Effector memory CD4-positive, alpha-beta T cell (primary cell): ENCODE measurements at regions not wholly inside any gene's neighbourhood (a gene's known extent, or its start where the extent isn't known, plus 50 kb on each side); places are given as distances from the start of the nearest gene placed in this dataset.
A peak's percentile ranks its signal among the peaks of the same experiment; 100 is the strongest.

ENCODE experiments used
- DNase-seq, 3 donors: peaks; one replicate each; pipeline ENCODE4 v3.0.0-alpha.2; 2020
- H3K27ac ChIP-seq: 2 replicates; pipeline ENCODE4 v1.7.0; 2013; ENCODE audit warnings: mild to moderate bottlenecking, low read length, moderate library complexity; ENCODE audit not compliant: insufficient read depth, poor library complexity, severe bottlenecking
- H3K27me3 ChIP-seq: replicated peaks from 2 replicates; pipeline ENCODE4 v1.7.0; 2013; ENCODE audit warnings: mild to moderate bottlenecking, low read length; ENCODE audit not compliant: insufficient read depth, control insufficient read depth, poor library complexity, severe bottlenecking
- H3K36me3 ChIP-seq: 2 replicates; pipeline ENCODE4 v1.7.0; 2013; ENCODE audit warnings: mild to moderate bottlenecking, low read length, moderate library complexity; ENCODE audit not compliant: control insufficient read depth, insufficient read depth
- H3K4me1 ChIP-seq: 2 replicates; pipeline ENCODE4 v1.7.0; 2013; ENCODE audit warnings: low read length, mild to moderate bottlenecking; ENCODE audit not compliant: control insufficient read depth, insufficient read depth, poor library complexity, severe bottlenecking
- H3K4me3 ChIP-seq: 2 replicates; pipeline ENCODE4 v1.7.0; 2013; ENCODE audit warnings: low read length, low read depth, mild to moderate bottlenecking; ENCODE audit not compliant: insufficient read depth, poor library complexity, severe bottlenecking
- H3K9me3 ChIP-seq: 2 replicates; pipeline ENCODE4 v1.7.0; 2013; ENCODE audit warnings: mild to moderate bottlenecking, low read length, moderate library complexity; ENCODE audit not compliant: control insufficient read depth

DNA sequence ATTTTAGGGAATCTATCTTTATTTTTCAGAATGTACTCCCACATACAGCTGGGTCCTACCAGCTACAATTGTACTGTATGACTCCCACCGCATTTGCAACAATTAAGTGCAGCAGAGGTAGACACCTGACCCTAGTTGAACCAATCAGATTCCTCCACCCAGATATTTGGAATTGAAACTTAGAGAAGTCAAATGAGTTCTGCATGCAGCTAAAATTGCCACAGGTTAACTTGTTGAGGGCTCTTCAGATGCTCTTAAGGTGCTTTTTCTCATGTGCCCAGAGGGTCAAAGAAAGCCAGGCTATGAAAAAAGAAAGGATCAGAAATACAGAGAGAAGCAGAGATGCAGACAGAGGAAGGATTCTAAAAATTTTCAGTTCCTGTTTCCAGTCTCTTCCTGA, 68.0 kb upstream of the TES start:
- H3K36me3 ChIP-seq, result no peaks in the 10 kb centered on the region
- DNase-seq, result no peak
- peaks cover 4% of the 10 kb centered on the region for H3K4me1 ChIP-seq
- H3K4me3 ChIP-seq, result no peak overlapping the region
- H3K27ac ChIP-seq, result no peak overlapping the region
- no peaks in the 10 kb centered on the region for H3K27me3 ChIP-seq
- H3K9me3 ChIP-seq, result no peaks in the 10 kb centered on the region

DNA sequence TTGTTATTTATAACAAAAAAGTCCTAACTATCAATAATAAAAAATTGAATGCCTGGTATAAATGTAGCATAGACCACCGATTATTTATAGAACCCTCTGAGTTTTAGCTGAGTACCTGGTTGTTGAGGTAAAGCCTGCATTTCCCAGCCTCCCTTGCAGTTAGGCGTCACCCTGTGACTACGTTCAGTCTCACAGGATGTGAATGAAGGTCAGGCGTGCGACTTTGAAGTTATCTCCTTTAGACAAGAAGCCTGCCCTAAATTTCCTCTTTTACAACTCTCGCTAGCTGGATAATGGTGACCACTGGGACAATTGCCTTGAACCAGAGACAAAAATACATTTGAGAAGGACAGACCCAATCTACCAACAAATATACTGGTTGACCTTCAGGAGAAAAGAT, 67.5 kb upstream of the TES start:
- Histone ChIP-seq H3K9me3 (no peaks in the 10 kb centered on the region), H3K36me3 (no peaks in the 10 kb centered on the region), H3K4me3 (no peak overlapping the region), H3K27me3 (no peaks in the 10 kb centered on the region), H3K4me1 (peaks cover 4% of the 10 kb centered on the region), H3K27ac (no peak overlapping the region)
- peak in 2 of 3 donors; percentile 9 to 10 for DNase-seq

DNA sequence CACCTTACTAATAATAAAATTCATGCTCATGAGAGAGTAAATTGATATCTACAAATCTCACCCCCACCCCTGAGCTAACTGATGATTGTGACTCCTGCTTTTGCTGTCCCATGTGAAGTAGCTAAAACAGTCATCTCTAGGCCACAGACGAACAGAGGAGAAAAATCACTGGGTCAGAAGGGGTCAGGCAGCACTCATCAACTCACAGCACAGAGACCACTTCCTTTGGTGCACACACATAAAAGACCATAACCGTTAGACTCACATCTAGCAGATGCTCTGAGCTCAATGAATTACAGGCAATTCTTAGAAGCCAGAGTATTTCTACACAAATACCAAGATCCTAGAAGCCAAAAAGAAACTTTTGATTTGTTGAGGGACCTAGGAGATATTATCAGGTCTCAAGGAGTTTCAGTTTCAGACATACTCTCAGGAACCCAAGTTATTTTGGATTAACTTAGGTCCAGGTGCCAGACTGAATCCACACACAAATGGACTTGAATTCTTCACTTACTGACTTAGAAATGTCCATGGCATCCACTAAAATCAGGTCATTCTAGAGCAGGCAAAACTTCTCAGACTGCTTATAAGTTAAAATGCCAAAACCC, 65.0 kb upstream of the TES start:
- no peaks in the 10 kb centered on the region for H3K27me3 ChIP-seq
- no peak overlapping the region for H3K4me3 ChIP-seq
- H3K27ac ChIP-seq, result no peak overlapping the region
- H3K9me3 ChIP-seq, result no peaks in the 10 kb centered on the region
- DNase-seq, result no peak
- H3K36me3 ChIP-seq, result no peaks in the 10 kb centered on the region
- peaks cover 4% of the 10 kb centered on the region for H3K4me1 ChIP-seq

DNA sequence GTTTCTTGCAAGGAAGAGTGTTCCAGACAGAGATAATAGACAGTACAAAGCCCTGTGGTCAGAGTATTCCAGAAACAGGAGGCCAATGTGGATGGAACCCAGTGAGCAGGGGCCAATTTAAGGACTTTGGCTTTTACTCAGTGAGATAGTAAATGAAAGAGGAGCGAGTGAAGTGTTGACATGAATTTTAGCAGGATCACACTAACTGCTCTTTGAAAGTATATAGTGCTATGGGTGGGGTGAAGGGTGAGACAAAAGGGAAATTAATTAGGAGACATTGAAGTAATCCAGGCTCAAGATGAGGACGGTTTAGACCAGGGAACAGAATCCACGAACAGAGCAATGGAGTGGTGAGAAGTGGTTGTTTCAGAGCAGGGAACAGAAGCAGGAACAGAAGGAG, 62.2 kb upstream of the TES start:
- Histone ChIP-seq H3K4me3 (no peak overlapping the region), H3K27ac (no peak overlapping the region), H3K36me3 (no peaks in the 10 kb centered on the region), H3K4me1 (peaks cover under 1% of the 10 kb centered on the region), H3K27me3 (no peaks in the 10 kb centered on the region), H3K9me3 (no peaks in the 10 kb centered on the region)
- DNase-seq, result no peak

DNA sequence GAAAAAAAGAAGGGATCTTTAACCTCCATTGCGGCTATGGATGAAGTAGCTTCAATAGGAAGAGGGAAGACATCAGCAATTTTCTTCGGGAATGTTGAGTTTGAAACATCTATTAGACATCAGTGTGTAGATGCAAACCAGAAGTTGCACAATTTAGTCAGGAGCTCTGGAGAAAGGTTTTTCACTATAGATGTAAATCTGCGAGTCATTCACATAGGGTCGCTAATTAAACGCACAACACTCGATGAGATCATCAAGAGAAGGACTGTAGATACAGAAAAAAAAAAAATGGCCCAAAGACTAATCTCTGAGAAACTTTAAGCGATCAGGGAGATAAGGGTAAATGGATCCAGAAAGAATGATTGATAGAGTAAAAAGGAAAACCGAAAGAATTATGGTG, 61.7 kb upstream of the TES start:
- H3K27me3 ChIP-seq, result no peaks in the 10 kb centered on the region
- H3K27ac ChIP-seq, result no peak overlapping the region
- H3K4me3 ChIP-seq, result no peak overlapping the region
- no peaks in the 10 kb centered on the region for H3K36me3 ChIP-seq
- H3K4me1 ChIP-seq, result no peaks in the 10 kb centered on the region
- H3K9me3 ChIP-seq, result no peaks in the 10 kb centered on the region
- no peak for DNase-seq

DNA sequence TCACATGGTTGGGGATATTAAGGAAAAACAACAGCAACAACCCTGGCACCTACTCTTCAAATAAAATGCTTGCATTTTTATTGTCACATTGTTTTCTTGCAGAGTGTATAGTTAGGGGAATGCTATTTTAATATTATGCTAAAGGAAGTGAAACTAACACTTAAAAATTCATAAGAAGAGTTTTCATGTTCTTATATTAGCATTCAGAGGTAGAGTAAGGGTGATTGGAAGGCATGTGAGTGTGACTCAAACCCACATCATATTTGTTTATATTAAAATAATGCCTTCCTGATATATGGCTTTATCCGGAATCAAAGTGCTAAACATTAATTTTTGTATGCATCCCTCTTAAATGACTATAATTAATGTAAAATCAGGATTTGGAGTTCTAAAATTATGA, 59.8 kb upstream of the TES start:
- Histone ChIP-seq H3K36me3 (no peaks in the 10 kb centered on the region), H3K9me3 (no peaks in the 10 kb centered on the region), H3K4me3 (no peak overlapping the region), H3K4me1 (no peaks in the 10 kb centered on the region), H3K27me3 (no peaks in the 10 kb centered on the region), H3K27ac (no peak overlapping the region)
- DNase-seq, result no peak

DNA sequence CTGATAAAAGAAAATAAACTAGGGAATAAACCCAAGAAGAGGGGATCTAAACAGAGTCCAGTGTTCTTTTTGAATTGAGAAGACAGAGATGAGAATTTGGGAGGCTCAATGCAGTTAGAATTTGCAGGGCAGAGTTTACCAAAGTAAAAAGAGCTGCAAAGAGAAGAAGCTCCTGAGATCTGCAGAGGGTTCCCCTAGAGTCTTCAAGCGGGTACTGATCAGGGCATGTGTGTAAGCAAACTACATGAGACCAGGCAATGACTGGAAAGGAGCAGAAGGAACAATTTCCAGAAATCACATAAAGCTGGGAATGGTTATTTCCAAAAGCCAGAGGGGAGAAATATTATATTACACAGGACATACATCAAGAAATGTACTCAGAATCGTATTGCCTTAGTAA, 58.1 kb upstream of the TES start:
- no peak for DNase-seq
- H3K27me3 ChIP-seq, result no peaks in the 10 kb centered on the region
- no peaks in the 10 kb centered on the region for H3K36me3 ChIP-seq
- H3K4me3 ChIP-seq, result no peak overlapping the region
- H3K9me3 ChIP-seq, result no peaks in the 10 kb centered on the region
- no peak overlapping the region for H3K27ac ChIP-seq
- H3K4me1 ChIP-seq, result no peaks in the 10 kb centered on the region

DNA sequence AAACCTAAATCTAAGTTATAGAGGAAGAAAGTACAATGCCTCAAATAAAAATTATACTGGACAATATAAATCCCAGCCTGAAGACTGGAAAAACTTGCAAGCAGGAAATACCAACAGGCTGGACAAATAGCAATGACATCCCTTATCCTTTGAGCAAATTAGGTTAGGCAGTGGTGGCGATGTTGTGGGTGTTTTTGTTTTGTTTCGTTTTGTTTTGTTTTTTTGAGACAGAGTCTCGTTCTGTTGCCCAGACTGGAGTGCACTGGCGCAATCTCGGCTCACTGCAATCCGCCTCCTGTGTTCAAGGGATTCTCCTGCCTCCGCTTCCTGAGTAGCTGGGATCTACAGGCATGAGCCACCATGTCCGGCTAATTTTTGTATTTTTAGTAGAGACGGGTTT, 57.3 kb upstream of the TES start:
- Histone ChIP-seq H3K27ac (no peak overlapping the region), H3K4me1 (no peaks in the 10 kb centered on the region), H3K27me3 (no peaks in the 10 kb centered on the region), H3K9me3 (no peaks in the 10 kb centered on the region), H3K4me3 (no peak overlapping the region), H3K36me3 (no peaks in the 10 kb centered on the region)
- DNase-seq, result no peak

DNA sequence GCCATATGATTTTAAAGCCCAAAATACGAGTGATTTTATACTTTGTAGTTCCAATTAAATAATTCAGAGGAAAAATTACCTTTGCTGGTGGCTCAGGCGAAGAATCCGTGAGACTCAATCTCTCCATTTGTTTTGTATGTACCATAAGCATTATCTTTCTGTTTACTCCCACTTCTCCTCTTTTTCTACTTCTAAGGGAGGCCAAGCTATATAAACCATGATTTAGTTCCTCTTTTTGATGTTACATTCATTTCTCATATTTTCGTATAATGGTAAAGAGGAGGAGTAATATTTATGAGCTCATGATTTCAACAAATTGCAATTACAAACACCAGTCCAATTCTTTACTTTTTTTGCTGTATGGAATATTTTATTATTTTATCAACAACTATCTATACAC, 50.6 kb upstream of the TES start:
- Histone ChIP-seq H3K4me1 (no peaks in the 10 kb centered on the region), H3K9me3 (no peaks in the 10 kb centered on the region), H3K4me3 (no peak overlapping the region), H3K36me3 (no peaks in the 10 kb centered on the region), H3K27me3 (peaks cover 5% of the 10 kb centered on the region), H3K27ac (no peak overlapping the region)
- no peak for DNase-seq
